K562 (cell line): ENCODE measurements at regions not wholly inside any gene's neighbourhood (a gene's known extent, or its start where the extent isn't known, plus 50 kb on each side); places are given as distances from the start of the nearest gene placed in this dataset.

Source experiments
- CEBPB ChIP-seq: fragments of 450-650 bp; IDR thresholded peaks from 2 replicates; pipeline ENCODE4 v1.6.1; 2016; ENCODE audit warnings: missing genetic modification characterization, missing compliant biosample characterization
- ZC3H4 ChIP-seq: sonication (generic); formaldehyde crosslinking; IDR thresholded peaks from 2 replicates; pipeline ENCODE4 v1.9.0; 2021; ENCODE audit warnings: missing genetic modification reagents, borderline replicate concordance
- TF ChIP-seq, protein P1 (sequence below), 3 experiments: IDR thresholded peaks in 2 of 3; conservative IDR thresholded peaks in 1 of 3; 2 replicates each; pipeline ENCODE4 v1.5.1; 2011 to 2012; ENCODE audit warnings: low read length in 3 of 3, mild to moderate bottlenecking in 3 of 3, control low read depth in 2 of 3, improper control_type of control experiment in 1 of 3, inconsistent platforms in 1 of 3, low read depth in 1 of 3, mixed read lengths in 1 of 3, moderate library complexity in 1 of 3; ENCODE audit not compliant: insufficient read depth in 2 of 3

GRCh38 chr3:151960961-151961580, 87.6 kb downstream of the SUCNR1 start:
- no peak for TF ChIP-seq CEBPB (tag)
- TF ChIP-seq, protein P1, sequence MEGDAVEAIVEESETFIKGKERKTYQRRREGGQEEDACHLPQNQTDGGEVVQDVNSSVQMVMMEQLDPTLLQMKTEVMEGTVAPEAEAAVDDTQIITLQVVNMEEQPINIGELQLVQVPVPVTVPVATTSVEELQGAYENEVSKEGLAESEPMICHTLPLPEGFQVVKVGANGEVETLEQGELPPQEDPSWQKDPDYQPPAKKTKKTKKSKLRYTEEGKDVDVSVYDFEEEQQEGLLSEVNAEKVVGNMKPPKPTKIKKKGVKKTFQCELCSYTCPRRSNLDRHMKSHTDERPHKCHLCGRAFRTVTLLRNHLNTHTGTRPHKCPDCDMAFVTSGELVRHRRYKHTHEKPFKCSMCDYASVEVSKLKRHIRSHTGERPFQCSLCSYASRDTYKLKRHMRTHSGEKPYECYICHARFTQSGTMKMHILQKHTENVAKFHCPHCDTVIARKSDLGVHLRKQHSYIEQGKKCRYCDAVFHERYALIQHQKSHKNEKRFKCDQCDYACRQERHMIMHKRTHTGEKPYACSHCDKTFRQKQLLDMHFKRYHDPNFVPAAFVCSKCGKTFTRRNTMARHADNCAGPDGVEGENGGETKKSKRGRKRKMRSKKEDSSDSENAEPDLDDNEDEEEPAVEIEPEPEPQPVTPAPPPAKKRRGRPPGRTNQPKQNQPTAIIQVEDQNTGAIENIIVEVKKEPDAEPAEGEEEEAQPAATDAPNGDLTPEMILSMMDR (IDR thresholded peaks at IDR 0.05 in 2 of 3, conservative IDR thresholded peaks at IDR 0.05 in 1 of 3; ENCODE audit: insufficient read depth in 2 of 3, low read depth in 1 of 3, low read length in 3 of 3): no peak
- no peak for TF ChIP-seq ZC3H4 (CRISPR knock-in tag)
